ENCODE measurements at regions not wholly inside any gene's neighbourhood (a gene's known extent, or its start where the extent isn't known, plus 50 kb on each side); places are given as distances from the start of the nearest gene placed in this dataset.

DNA sequence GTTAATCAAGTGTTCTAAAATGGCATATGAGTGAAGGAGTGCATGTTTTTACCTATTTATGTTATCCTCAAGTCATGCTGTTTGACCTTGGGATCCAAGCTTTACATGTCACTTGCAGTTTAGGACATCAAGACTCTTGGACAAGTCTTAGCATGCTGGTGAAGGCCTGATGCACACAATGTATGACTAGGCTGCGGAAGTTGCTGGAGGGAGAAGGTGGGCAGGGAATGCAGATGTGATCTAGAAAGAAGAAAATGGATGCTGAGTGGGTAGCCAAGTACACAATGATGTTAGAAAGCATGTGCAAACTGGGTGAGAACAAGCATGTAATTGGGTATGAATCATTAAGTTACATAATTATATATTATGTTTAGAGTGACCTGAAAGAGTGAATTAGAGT lies 301.8 kb downstream of the BRINP2 start:
- no peak for DNase-seq (ENCODE audit: low read depth)

DNA sequence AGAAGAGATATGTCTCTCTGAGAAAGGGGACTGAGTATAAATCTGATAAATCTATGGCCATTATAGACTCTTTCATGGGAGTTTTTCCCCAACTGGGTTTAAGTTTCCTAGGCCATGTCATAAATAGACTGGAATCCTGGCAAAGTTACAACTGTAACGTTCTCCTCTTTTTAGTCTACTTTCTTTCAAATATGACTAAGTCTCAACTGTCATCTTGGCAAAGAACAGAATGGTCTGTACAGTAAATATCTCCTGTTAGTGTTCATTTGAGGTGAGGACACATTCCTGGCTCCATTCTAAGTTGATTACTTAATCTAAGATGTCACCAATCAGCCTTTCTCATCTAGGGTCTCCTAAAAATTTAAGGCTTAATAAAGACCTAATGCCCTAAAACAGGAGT lies 300.5 kb downstream of the BRINP2 start:
- DNase-seq (ENCODE audit: low read depth): no peak

DNA sequence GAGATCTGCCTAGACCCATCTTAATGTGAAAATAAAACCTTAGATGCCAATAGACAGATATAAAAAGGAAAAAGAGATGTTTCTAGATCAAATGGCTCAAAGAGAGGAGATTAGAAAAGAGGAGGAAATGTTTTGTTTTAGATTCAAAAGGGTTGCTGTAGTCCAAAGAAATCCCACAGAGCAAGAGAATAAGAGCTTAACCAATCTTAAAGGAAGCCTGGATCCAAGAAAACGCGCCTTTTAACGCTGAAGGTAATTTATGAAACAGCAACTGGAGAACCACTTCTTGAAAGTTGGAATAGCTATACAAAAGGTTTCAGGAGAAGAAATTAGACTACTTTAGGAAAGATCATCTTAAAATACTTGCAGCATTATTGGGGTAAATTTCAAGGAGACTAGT lies 298.8 kb downstream of the BRINP2 start:
- no peak for DNase-seq (ENCODE audit: low read depth)

DNA sequence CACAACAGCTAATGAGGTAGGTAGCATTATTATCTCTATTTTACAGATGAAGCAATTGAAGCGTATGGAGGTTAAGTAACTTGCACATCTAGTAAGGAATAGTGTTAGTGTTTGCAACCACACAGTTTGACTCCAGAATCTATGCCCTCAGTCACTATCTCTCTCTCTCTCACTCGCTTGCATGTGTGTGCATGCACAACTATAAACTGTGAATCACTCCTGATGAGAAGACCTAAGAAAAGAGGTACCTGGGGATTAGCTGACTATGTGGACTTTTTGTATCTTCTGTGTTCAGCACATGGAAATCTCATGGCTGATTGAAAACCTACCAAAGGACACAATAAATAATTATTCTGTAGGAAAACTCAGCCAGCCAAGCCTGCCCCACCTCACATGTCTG lies 295.5 kb downstream of the BRINP2 start:
- DNase-seq (ENCODE audit: low read depth): no peak

DNA sequence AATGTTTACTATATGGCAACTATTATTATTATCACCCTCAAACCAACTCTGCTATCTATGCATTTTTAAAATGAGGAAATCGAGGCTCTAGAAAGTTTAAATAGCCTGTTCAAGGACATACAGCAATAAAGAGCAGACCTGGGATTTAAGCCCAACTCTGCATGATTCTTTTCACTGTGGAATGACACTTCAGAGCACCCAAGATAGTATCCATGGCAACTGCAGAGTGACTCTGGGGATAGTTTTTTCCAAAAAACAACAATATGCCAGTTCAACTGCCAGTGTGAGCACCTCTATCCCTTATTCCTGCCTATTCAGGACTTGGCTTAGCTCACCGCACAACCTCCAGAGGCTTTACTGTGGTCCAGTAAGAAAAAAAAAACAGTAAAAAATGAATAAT lies 293.9 kb downstream of the BRINP2 start:
- DNase-seq (ENCODE audit: low read depth): no peak

DNA sequence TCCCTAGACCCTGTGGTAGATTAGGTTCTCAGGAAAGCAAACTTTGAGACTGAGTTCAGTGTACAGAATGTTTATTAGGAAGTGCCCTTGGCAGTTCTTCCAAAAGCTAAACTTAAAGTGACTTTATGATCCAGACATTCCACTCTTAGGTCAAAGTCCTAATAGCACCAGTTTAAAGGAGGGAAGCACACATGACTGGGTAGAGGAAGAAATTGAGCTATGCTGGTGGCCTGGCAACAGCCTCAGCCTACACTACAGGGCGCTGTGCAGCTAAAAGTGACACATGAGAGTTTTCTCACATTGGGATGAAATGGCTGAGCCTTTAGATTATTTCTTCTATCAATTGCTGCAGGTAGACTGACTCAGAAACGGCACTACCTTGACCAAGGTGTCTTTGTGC lies 280.4 kb downstream of the BRINP2 start:
- DNase-seq (ENCODE audit: low read depth): no peak

DNA sequence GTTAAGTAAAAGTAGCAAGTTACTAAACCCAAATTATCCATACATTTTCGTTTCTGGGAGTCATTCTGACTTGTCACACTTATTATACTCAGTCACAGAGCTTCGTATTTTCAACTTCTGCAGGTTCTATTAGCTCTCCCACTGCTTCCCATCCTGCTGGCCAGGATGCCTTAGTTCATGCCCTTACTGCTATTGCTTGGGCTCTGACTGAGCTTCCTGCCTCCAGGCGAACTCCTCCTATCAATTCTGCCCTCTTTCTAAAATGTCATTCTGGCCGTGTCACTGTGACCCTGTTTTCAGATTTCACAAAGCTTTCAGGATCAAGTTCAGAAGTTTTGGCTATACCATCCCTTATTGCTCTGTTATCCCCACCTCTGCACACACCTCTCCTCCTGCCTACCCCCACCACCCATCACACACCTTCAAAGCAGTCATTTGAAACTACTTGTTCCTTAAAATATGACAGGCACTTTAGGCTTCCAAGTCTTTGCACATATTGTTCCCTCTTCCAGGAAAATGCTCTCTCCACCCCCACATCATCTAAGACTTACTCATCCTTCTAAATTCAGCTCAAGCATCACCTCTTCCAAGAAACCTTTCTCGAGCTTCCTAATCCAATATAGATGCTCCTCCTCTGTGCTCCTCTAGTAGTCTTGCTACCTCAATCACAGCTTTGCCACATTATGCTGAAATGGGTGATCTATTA lies 278.0 kb downstream of the BRINP2 start:
- no peak for DNase-seq (ENCODE audit: low read depth)

DNA sequence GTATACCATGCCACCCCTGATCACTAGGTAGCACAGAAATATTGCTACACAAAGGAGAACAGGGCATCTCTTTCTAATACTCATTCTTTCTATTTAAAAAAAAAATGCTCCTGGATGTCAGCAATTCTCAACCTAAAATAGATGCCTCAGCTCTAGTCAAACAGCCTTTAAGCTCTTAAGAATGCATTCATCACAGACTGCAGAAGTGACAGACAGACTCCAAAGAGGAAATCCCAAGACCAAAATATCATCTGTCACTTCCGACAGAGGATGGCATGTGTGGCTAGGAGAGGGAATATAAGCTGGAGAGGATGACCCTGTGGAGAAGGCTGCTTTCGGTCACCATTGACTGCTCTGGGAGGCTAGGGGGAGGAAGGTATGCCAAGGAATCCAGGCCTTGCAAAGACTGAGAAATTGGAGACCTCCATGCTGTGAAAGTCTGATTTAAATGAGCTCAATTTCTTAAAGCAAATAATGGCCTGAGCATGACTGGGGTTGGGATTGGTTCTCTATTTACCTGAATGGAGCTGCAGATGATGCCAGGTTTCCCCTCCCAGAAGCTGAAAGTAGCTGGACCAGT lies 277.4 kb downstream of the BRINP2 start:
- DNase-seq (ENCODE audit: low read depth): no peak

DNA sequence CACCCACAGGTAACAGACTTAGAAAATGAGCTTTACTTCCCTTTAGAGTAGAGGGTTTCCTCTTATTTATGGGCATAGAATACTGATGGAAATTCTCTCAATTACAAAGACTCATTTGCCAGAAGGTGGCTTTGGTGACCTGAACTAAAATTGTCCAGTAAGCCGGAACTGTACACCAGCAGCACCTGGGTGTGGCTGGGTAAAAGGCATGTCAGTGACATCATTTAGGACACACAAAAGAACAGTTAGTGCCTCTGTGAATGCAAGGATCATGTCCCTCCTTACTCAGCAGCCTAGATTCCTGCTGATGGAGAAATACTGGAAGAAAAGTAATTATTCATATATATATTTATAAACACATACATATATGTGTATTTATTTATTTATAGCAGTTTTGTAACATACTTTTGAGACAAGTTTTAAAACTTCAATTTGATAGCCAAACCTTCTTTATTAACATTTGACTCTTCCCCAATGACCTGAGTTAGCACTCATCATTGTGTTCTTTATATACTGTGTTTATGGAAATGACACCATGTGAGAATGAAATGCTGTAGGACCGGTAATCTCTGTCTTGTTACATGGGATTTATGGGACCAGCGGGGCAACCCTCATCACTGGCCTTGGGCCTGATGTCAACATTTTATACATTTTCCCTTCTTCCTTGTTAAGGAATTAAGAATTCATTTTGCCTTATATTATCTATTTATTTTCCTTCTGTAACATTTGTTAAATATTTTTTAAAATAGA lies 274.4 kb downstream of the BRINP2 start:
- no peak for DNase-seq (ENCODE audit: low read depth)

DNA sequence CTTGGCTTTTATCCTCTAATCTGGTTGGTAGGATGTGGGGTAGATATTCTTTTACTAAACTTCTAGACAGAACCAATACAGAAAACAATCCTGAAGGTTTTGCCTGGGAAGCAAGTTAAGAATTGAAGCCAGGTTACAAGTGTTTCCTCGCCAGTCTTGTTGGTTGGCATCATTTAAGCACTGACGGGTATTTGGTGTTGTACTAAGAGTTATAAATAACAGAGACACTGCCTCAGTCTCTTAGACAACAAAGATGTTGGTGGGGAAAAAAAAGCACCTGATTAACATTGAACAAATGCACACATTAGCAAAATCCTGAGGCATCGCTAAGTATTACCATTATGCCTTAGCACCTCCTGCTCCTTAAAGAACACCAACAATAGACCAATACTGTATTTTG lies 272.2 kb downstream of the BRINP2 start:
- no peak for DNase-seq (ENCODE audit: low read depth)

DNA sequence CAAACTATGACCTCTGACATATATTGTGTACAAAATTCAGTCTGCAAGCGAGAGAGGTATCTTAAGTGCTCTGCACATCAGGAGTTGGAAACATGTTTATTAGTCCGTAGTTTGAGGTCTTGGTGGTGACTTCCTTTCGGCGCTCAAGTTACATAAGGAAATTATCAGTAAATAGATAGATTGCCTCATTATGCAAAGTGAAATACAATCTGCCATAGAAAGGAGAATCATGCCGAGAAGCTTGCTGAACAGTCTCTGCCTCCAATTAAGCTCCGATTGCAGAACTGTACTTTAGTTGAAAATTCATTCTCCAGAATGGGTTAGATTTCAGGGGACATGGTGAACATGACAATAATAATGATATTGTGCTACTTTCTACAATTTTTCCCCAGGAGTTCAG lies 271.8 kb downstream of the BRINP2 start:
- DNase-seq (ENCODE audit: low read depth): no peak

DNA sequence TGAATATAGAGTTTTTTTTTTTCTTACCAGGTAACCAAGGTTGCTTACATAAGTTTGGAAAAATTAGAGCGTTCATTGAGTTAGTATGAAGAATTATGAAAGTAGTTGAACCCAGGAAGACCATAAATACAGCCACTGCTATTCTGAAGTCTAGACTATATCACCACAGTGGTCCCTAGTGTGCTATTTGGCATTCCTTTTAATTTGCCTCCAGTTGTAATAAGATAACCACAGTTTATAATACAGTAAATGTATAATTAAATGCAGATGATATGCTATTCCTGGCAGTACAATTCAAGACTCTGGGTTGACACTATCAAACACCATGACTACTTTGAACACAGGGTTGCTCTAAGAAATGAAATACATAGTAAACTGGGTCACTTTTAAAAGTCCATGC lies 270.5 kb downstream of the BRINP2 start:
- no peak for DNase-seq (ENCODE audit: low read depth)

DNA sequence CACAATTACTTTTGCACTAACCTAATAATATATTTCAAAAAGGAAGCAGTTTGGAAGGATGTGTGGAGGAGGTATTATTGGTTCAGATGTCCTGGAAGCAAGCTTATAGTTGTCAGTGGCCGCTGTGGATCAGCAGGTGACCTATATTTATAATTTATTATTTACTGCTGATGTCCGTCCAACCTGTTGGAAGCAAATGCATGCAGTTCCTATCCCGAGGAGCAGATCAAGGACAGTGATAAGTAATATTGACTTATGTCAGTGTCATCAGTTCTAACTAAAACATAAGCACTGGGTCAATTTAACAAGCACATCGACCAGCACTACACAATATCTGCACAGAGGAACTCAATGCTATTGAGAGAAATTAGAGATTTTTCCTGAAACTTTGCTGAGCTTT lies 270.1 kb downstream of the BRINP2 start:
- no peak for DNase-seq (ENCODE audit: low read depth)

DNA sequence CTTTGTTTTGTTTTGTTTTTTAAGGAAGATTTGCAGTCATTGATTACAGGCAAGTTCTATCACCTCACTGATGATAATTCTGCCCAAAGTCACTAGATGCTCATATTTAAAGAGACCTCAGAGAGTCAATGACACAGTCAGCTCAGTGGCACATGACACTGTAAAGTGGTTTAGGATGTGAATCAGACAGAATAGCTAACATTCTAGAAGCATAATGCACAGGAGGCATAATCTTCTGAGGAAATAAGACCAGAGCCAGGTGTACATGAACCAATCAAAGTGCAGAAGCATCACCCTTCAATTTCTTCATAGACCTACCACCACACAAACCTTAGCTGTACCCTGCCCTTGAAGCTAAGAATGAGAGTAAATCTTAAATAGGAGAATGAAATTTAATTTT lies 268.5 kb downstream of the BRINP2 start:
- no peak for DNase-seq (ENCODE audit: low read depth)

DNA sequence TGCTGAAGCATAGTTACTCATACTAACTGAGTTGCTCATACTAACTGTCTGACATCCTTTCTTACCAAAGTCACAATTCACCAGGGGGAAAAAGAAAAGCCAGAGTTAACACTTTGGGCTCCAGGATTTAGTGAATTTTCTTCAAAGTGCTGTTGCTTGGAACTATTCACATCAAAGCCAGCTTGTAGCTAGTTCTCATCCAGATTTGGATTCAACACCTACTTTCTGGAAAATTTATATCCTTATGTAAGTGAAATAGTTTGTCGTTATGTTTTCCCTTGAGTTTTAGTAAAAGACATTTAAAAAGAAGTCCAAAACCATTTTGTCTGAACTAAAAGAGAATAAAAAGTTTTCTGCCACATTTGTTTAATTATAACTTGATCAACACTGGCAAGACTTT lies 264.6 kb downstream of the BRINP2 start:
- no peak for DNase-seq (ENCODE audit: low read depth)

DNA sequence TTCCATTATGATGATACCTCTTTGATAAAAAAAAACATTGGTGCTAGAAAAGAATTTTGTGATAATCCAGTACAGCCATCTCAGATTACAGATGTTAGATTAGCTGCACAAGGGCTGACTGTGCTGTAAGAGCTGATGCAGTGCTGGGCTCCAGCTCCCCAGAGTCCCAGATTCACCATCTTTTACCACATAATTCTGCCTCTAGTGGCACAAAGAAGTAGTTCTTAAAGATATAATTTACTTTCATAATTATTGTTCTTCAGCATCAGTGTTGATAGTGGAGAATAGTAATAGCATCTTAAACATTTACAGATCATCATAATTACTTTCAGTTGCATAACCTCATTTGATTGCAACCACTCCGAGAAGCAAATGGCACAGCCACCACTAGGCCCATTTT lies 262.1 kb downstream of the BRINP2 start:
- DNase-seq (ENCODE audit: low read depth): no peak

DNA sequence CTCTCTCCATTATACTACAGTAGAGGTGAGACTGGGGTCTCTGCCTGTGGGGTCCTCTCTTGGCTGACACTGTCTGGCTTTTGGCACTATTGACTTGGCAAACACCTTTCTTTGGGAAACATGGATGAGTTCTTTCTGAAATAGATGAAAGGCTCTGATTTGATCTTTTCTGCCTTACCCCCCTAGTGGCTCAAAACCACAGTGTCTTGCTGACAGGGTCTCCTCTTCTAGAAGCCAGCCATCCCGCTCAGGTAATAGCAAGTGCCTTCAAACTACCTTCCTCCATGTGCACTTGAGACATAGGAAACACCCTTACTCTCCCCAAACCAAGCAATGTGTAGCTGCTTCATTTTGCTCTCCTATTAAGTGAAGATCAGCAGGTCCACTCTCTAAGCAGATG lies 260.4 kb downstream of the BRINP2 start:
- no peak for DNase-seq (ENCODE audit: low read depth)

DNA sequence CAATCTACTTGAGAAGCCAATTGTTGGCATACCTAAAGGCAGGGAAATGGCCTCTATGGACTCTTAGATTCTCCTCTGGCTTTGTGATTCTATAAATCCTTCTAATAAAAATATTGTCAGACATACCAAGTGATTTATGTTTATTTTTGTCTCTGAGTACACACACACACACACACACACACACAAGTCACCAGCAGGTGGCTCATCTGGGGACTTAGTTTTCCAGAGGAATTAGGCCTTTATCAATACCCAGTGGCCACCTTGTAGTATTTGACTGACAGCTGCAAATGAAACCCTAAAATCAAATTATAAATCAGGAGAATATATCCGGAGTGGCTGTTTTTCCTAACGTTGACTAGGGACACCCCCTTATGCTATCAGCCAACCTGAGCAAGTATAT lies 258.5 kb downstream of the BRINP2 start:
- no peak for DNase-seq (ENCODE audit: low read depth)

DNA sequence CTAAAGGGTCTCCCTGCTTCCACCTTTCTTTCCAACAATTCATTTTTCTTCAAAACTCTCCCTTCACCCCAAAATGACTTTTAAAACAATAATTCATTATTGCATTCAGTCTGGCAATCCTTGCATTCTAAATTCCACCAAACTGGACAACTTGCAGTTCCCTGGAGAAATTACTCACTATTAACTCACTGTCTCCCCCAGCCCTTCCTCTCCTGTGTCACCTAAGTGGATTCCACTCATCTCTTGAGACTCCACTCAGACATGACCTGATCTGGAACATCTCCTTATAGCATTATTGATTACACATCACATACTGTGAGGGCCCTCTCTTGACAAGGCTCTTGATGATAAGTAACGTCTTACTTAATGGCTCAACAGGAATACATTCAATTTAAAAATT lies 257.1 kb downstream of the BRINP2 start:
- no peak for DNase-seq (ENCODE audit: low read depth)

DNA sequence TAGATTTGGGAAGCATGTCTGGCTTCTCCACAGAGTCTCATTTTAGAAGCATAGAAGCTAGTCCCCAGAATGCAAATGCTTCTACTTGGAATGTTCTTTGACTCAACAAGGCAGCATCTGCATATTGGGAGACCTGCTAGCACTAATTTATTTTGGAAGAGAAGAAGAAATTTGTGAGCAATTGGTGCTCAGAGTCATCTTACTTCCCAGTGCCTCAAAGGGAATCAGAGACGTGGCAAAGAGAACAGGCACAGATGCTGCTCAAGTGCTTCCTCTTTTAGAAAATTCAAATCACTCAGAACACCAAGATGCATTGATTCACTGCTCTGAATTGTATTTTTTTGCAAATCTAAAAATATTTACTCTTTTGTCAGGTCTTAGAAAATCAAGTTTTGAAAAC lies 255.7 kb downstream of the BRINP2 start:
- no peak for DNase-seq (ENCODE audit: low read depth)

DNA sequence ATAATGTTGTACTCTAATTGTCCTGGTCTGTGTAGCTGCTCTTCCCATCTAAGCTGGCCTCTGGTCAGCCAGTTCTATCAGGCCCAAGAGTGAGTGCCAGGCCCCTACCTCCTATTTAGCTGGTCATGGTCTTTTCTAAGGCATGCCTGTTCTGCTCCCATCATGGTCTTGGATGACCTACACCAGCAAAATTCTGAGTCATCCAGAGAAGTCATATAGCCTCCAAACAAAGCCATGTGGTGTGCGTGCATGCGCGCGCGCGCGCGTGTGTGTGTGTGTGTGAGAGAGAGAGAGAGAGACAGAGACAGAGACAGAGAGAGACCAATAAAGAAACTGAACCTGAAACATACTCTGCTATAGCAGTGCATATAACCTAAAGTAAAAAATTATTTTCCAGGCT lies 254.4 kb downstream of the BRINP2 start:
- DNase-seq (ENCODE audit: low read depth): no peak

DNA sequence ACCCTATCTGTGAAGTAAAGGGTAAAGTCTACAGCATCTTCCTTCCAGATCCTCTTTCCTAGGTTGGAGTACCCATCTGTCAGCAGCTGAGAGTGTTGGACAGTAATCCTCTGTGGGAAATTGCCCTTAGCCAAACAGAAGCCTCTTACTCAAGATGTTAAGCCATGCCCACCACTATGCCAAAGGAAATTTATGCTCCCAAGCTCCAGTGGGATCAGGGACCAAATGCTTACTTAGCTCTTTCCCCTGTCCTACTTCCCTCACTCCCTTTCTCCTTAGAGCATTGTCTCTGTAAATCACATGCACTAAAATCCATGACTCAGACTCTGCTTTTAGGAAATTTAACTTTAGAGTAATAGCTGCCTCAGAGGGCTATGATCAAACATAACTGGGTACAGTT lies 254.0 kb downstream of the BRINP2 start:
- DNase-seq (ENCODE audit: low read depth): no peak

DNA sequence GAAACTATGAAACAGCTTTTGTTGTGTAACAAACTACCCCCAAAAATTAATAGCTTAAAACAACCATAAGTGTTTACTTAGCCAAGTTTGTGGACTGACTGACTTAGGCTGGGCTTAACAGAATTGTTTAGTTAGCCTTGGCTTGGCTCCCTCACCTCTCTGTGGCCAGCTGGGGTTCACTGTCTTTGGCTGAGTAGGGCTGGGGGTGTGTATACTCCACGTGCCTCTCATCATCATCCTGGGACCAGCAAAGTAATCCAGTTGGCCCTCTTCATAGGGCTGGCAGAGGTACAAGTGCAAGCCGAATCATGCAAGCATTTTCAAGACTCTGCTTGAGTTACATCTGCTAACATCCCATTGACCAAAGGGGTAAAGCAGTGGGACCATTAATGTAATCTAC lies 252.3 kb downstream of the BRINP2 start:
- no peak for DNase-seq (ENCODE audit: low read depth)
